HK-2 (cell line): ENCODE measurements at regions not wholly inside any gene's neighbourhood (a gene's known extent, or its start where the extent isn't known, plus 50 kb on each side); places are given as distances from the start of the nearest gene placed in this dataset.

Experiments
- DNase-seq: peaks from one replicate; pipeline ENCODE4 v3.0.0-alpha.2; 2018; ENCODE audit not compliant: unreplicated experiment

GRCh38 chr6:30396833-30397479 lies 52.0 kb downstream of the RPP21 start:
- peak; percentile 79 for DNase-seq

- DNase-seq: no peak
Measured at GRCh38 chr6:30397697-30398096, 52.7 kb downstream of the RPP21 start.

DNA sequence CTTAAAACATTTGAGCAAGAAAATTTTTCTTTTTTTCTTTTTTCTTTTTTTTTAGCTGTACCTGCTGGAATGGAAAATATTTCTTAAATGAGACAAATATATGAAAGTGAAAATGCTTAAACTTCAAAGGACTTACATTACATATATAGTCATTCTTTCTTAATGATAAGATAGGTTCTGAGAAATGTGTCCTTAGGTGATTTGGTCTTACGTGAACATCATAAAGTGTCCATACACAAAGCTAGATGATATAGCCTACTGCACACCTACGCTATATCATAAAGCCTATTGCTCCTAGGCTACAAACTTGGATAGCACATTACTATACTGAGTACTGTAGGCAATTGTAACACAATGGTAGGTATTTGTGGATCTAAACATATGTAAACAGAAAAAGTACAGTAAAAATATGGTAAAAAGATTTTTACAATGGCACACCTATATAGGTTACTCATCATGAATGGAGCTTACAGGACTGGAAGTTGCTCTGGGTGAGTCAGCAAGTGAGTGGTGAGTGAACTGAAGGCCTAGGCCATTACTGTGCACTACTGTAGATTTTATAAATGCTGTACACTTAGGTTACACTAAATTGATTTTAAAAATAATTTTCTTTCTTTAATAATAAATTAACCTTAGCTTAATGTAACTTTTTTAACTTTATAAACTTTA lies 54.6 kb downstream of the RPP21 start:
- DNase-seq: no peak

DNA sequence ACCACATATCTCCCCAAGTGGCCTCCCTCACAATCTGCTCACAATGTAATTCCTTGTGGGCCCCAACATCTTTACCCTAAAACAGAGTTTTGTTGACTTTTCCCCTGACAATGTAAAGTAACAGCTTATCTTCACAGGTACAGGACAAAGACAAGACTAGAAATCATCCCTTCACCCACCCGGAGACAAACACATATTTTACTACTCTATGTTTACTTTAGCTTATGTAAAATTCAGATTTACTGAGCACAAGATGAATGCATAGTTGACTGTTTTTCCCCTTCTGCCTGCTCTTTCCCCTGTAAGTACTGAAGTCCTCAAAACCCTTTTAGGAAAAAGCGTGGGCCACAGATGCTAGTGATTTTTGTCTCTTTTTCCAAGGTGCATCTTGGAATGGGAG lies 61.0 kb downstream of the RPP21 start:
- no peak for DNase-seq

DNA sequence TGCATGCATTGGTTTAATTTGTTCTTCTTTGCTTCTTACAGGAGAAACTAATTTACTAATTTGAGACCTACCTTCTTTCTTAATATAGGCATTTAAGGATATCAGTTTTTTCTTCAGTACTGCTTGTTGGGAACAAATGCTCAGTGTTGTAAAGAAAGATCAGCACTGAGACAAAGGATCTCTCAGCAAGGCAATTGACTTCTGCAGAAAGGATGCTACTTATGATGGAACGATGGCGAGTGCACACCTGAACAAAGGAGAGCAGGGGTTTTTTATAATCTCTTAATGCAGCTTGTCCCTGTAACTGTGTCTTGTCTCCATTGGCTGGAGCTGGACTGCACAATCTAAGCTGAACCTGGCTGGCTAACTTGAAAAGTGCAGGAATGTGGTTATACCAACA lies 64.2 kb downstream of the RPP21 start:
- DNase-seq: no peak

GRCh38 chr6:30411515-30412207 lies 66.7 kb downstream of the RPP21 start:
- DNase-seq: peak; percentile 43

- DNase-seq: no peak
Measured at GRCh38 chr6:30418448-30418847, 70.9 kb upstream of the HLA-E start.

DNA sequence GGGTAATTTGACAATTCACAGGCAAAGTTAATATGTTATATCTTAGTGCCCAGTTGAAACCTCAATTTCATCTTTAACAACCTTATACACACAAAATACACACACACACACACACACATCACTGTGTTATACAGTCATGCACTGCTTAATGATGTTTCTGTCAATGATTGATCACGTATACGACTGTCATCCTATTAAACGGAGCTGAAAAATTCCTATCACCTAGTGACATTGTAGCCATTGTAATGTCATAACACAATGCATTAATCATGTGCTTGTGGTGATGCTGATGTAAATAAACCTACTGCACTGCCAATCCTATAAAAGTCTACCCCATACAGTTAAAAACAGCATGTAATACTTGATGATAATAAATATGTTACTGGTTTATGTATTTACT lies 64.8 kb upstream of the HLA-E start:
- DNase-seq: no peak
